ENCODE measurements at regions not wholly inside any gene's neighbourhood (a gene's known extent, or its start where the extent isn't known, plus 50 kb on each side); places are given as distances from the start of the nearest gene placed in this dataset.

GRCh38 chr4:66212489-66212888, 542.2 kb upstream of the EPHA5 start:
- TF ChIP-seq CTCF (IDR thresholded peaks at IDR 0.05): no peak
- TF ChIP-seq POLR2AphosphoS5 (IDR thresholded peaks at IDR 0.05): no peak
